ENCODE measurements at regions not wholly inside any gene's neighbourhood (a gene's known extent, or its start where the extent isn't known, plus 50 kb on each side); places are given as distances from the start of the nearest gene placed in this dataset.

DNA sequence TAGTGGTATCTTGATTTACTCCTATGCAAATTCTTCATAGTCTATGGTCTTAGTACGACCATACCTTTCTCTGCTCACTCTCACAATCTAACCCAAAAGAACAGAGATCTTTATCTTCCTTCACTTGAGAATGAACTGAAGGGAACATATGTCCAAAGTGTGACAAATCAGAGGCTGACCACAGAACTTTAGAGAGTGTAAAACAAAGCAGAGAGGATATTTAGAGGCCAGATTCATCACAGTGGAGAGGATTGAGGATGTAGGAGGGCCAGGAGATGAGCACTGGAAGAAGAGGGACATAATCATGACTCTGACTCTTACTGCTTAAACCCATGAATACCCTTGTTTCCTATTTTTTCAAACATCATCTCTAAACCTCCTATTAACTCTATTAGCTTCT lies 935.3 kb upstream of the PHF14 start:
- no peak for DNase-seq

DNA sequence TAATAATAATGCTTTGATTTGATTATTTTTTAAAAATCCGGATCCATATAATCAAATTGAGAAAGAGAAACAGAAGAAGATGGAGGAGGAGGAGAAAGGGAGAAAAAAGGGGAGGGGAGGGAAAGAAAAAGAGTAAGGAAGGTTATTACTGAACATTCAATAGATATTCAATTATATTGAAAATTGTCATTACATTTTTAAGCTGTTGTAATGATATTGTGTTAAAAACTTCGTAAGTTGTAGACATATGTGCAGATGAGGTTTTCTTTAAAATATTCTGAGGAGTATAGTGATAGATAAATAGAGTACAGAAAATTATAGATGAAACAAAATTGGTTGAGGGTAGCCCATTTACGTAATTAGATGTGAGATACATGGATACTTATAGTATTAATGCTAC lies 933.0 kb upstream of the PHF14 start:
- no peak for DNase-seq

DNA sequence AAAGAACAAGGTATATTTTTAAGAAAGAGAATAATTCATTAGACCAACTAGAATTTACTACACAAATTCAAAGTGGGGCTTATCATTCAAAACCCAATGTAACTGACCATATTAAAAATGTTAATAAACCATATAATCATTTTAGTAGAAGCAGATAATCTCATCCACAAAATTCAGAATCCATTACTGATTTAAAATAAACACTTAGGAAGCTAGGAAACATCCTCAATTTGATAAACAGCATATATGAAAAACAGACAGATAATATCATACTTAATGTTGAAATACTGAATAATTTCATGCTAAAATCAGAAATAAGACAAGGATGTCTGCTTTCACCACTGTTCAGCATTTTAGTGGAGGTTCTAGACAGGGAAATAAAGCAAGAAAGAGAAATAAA lies 902.8 kb upstream of the PHF14 start:
- no peak for DNase-seq

DNA sequence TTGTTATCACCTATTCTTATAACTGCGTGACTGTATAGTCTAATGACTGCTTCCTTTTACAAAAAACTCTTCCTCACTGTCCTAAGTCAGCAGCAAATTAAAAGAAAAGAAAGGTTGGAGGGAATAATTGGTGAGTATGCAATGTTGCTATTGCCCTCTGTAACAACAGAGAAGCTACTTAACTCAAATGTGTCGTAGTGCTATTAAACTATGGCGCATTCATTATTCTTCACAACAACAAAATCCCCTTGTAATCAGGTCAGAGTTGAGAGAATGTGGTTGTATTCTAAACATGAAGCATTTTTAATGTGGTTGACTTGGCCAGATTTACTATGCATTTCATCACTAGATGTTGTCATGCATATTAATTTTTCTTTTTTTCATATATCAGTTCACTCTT lies 897.8 kb upstream of the PHF14 start:
- DNase-seq = no peak

DNA sequence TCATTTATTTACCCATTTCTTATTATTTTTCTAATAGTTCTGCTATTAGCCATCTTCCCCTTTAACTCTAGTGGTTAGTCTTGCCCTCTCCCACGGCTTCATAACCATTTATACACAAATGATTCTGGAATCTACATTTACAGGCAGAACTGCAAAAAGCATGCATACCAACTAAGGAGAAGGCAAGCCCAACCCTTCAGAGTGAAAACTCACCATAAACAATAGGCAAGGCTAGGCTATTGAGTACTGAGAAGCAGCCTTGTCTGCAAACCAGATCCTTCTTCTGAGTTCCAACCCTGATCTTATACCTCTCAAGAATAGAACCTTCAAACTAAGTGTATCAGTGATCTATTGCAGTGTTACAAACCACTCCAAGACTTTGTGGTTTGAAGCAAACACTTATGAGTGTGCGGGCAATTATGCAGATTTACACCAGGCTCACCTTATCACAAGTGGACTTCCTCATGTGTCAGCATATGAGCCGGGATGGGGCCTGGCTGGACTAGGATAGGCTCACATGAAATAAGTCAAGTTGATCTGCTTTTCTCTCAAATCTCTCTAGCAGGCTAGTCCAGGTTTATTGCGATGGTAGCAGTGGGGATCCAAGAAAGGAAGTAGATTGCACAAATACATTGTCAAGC lies 896.9 kb upstream of the PHF14 start:
- no peak for DNase-seq

DNA sequence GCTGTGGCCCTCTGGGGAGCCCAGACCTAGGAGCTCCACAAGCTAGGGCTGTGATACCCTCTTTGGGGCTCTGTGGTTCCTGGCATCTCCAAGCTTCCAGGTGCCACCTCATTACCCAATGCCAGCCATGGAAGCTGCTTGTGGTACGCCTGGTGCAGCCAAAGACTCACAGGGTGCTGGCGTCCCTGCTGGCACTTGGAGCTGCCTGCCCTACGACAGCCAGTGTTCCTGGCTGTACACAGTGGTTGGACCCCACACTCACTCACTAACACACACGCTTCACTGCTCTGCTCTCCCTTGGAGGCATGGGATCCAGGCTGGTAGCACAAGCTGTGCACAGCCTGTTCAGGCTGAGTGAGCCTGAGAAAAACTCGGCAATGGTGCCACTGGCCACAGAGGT lies 894.1 kb upstream of the PHF14 start:
- no peak for DNase-seq

DNA sequence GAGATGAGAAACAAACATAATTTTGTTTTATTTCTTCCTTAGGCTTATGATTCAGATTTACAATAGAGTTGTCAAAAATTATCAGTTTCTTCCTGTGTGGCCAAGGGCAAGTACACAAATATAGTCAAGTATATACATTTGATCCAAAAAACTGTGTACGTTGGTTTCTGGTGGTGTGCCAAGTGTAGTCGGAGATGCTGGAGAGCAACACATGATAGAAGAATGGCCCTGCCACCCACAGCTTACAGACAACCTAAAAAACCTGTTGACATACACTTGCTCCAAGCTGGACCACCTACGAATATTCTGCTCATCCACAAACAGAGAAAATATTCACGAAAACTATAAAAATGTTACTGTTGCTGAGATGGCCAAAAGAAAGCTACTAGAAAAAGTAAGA lies 890.8 kb upstream of the PHF14 start:
- no peak for DNase-seq

DNA sequence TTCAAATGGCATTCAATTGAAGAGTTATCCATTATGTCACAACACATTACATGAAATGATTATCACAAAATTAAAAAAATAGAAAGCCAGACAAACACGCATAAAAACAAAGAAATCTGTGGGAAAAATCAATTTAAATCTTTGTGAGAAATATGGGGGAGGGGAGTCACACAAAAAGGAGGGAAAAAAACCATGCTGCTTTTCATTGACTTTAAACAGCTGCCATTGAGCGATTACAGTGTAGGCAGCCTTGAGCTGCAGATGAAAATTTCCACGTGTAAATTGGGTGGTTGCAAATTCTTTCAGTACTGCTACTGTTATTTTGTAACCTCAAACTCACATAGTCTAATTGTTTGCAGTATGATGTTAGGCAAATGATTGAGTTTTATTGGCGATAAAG lies 889.9 kb upstream of the PHF14 start:
- no peak for DNase-seq

DNA sequence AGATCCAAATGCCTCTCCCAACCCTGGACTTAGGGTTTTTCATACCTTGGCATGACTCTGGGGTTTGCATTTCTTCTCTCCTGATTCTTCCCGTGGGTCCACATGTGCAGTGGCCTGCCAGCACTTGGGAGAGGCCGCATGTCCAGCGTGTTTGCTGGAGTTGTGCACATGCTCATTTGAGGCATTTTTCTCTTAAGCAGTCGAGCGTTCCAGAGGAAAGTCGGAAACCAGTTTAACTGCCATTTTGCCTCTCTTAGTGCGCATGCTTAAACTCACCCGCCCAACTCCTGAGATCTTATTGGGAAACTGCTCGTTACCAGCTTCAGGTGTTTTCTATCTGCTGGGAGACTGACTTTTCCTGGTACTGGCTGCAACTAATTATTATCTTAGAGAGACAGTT lies 888.4 kb upstream of the PHF14 start:
- no peak for DNase-seq

DNA sequence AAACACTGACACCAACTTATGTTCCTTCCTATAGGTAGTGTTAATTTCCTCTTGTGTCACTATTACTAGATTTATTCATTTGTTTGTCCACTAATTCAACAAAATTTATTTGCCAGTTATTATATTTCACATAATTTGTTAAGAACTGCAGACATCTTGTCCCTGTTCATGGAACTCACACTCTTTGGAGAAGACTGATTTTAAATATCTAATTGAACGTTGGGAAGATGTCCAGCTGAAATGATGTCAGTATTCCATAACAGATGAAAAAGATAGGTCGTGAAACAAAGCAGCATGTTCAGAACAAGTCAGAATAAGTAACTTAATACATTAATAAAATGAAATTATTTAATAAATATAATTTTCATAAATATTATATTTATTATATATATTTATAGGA lies 873.1 kb upstream of the PHF14 start:
- DNase-seq = no peak

DNA sequence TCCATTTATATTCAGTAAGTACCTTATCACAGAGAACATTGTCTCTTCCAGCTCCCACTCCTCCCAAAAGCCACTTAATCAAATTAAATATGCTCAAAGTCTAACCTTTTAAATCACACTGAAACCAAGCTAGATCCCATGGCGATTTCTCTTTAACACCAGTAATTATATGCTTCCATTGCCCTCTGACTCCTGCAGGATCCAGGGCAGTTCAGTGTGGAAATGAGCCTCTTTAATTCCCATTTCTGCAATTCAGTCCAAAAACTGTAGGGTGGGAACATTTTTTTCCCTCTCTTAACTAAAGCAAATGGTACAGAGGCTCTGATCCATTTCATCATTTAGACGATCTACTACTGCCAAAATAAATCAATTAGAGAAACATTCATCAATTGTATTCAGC lies 872.3 kb upstream of the PHF14 start:
- DNase-seq = no peak

DNA sequence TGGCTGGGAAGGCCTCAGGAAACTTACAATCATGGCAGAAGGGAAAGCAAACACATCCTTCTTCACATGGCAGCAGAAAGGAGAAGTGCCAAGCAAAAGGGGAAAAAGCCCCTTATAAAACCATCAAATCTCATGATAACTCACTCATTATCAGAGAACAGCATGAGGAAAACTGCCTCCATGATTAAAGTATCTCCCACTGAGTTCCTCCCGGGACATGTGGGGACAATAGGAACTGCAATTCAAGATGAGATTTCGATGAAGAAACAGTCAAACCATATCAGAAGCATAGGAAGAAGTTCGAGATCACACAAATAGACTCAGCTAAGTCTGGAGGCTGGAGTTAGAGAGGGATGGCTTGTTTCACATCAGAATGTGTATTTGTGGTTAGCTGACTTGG lies 869.4 kb upstream of the PHF14 start:
- DNase-seq = no peak

DNA sequence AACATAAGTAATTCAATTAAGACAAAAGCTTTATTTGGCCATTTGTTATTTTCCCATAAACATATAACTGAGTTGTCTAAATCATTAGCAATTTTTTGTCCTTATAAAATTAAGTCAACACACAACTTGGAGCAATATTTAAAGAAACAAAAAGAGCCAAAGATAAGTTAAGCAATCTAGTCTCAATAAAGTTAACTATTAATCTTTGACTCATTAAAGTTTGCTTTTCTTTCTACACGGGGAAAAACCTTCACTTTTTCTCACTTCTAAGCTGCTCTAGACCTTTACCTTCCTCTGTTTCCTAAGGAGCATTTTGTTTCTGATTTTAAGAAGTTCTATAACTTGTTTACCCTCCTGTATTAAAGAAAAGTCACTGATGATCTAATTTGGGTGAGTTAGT lies 867.1 kb upstream of the PHF14 start:
- no peak for DNase-seq

DNA sequence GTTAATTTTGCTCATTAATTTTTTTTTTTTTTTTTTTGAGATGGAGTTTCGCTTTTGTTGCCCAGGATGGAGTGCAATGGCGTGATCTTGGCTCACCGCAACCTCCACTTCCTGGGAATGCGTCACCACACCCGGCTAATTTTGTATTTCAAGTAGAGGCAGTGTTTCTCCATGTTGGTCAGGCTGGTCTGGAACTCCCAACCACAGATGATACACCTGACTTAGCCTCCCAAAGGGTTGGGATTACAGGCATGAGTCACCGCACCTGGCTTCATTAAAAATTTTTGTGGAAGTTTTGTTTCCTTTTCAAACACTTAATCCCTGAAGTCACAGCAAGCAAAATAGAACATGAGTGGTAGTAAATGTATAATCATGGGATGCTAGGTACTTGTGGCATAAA lies 857.2 kb upstream of the PHF14 start:
- no peak for DNase-seq

DNA sequence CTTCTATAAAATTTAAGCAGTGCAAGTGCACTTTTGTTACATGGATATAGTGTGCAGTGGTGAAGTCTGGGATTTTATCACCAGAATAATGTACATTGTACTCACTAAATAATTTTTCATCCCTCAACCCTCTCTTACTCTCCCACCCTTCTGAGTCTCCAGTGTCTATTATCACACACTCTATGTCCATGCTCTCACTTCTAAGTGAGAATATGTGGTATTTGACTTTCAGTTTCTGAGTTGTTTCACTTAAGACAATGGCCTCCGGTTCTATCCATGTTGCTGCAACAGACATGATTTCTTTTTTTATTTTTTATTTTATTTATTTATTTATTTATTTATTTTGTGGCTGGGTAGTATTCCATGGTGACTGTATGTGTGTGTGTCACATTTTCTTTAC lies 855.9 kb upstream of the PHF14 start:
- DNase-seq = no peak

DNA sequence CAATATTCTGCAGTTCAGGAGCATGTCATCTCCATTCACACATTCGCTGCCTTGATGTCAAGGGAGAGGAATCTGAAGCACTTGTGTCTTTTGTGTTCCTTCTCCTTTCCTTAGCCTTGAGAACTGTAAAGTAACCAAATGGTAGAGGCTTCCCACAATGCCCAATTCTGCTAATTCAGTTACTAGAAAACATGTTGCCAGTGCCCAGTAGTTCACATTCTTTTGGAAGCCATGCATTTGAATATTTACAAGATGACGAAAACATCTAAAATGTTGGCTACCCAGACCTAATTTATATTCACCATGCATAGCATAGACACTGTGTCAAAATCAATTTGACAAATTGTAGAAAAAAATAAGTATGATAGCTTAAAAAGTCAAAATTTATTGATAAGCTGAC lies 852.7 kb upstream of the PHF14 start:
- DNase-seq = no peak

DNA sequence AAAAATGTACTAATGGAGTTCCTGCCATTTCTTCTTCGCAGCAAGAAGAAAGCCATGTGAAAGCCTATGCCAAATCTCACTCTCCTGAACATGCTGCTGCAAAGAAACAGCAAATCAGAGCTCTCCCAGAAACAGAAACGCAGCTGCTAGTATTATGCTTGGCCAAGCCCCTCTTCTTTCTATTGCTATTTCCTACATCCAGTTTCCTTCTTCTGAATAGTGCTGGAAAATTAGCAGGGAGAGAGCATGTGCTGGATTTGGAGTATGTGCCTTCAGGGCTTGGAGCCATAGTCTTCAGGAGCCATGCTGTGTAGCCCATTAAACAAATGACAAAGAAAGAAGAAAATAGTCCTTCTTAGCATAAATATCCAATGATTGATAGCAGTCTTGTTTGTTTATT lies 852.0 kb upstream of the PHF14 start:
- DNase-seq = peak; percentile 53

DNA sequence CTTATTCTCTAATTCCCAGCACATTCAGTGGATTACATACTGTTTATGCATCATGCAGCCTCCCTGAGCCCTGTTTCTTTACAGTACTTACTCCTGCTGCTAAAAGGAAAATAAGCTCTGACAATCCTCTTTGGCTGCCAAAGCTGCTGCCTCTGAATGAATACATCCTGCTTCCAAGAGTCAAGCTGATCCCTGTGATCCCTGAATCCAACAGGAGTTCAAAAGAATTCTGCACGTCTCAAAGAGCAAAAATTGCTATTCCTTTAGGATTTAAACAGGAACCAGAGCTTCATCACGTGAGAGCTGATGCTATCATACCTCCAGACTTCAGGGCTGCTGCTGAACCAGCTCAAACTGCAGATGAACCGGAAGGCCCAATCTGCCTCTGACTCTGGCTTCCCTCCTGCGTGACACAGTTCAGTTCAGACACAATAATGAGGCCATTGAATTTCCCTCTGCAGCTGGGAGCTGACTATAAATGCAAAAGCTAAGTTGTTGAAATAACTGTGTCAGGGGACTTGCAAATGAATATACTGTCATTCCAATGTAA lies 851.0 kb upstream of the PHF14 start:
- peak; percentile 56 for DNase-seq

DNA sequence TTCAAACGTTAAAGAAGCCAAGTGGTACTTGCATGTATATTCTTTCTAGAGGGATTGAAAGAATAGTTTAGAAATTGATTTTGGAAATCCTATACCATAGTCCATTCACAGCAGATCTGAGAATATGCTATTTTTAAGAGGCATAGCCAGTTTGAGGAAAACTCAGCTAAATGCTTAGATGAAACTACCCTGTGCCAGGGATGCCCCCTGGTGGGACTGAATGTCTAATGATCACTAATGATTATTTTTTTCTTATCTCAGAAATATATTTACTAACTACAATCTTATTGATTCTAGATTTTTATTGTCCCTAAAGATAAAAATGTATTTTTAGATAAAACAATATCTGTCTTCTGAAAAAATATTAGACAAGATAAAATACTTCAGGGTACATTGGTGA lies 844.9 kb upstream of the PHF14 start:
- DNase-seq = peak; percentile 18

DNA sequence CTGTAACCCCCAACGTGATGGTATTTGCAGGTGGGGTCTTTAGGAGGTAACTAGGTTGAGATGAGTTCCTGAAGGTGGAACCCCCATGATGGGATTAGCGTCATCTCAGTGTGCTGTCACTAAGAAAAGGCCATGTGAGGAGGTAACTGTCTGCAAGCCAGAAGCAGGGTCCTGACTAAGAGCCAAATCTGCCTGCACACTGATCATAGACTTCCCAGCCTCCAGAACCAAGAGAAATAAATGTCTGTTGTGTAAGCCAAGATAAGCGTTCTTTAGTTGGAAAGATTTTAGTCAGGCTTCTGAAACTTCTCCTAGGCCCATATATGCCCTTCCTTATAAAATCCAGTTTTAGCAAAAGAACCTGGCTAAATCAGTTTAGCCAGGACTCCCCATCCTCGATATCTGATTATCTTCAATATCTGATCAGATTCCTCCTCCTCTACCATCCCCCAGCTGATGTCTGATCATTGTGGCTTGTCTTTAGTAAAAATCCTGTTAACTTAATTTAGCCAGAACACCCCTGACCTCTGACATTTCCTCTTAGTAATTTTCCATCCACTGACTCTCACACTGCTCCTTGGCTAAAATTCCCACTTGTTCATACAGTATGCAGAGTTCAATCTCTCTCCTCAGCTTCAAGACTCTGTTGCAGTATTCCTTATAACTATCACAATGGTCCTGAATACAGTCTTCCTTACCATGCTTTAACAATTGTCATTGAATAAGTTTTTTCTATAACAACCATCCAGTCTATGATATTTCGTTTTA lies 835.4 kb upstream of the PHF14 start:
- DNase-seq = no peak

DNA sequence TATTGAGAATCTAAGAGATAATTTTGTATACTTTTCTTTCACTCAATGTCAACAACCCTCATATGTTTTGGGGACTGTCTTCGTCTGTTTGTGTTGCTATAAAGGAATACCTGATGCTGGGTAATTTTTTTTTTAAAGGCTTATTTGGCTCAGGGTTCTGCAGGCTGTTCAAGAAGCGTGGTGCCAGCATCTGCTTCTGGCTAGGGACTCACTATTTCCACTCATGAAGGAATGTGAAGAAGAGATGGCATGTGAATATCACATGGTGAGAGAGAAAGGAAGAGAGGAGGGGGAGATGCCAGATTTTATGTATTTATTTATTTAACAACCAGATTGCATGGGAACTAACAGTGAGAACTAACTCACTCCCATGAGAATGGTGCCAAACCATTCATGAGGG lies 827.4 kb upstream of the PHF14 start:
- no peak for DNase-seq

DNA sequence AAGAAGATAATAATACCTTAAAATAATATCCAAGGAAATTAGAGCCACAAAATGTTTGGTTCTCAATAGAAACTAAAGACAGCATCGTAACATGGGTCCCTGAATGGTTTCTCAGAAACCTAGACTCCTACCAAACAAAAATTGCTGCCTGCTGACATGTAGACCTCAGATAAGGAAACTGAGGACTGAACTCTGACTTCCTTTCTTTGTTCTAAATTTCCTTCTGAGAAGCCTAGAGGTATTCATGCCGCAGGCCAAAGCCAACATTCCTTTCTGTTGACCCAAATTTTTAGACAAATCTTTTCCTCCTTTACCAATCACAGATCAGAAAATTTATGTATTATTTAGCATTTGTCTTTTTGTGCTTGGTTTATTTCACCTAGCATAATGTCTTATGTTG lies 816.7 kb upstream of the PHF14 start:
- DNase-seq = no peak

DNA sequence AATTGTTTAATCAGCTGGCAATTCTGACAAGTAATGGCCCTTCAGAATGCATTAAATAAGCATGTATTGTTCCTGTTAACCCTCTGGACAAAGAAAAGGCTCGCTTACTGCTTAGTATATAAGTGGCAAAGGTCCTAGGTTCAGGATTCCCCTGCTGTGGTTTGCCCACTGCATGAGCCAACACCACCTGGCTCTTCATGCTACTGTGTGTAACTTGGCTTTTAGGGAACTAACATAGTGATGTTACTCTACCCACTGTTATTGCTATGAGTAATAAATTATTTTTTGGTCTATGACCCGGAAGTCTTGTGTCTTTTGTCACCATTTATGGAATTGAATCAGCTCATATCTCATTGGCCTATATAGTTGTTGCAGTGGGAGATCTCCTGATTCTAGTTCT lies 791.7 kb upstream of the PHF14 start:
- DNase-seq = peak; percentile 79

DNA sequence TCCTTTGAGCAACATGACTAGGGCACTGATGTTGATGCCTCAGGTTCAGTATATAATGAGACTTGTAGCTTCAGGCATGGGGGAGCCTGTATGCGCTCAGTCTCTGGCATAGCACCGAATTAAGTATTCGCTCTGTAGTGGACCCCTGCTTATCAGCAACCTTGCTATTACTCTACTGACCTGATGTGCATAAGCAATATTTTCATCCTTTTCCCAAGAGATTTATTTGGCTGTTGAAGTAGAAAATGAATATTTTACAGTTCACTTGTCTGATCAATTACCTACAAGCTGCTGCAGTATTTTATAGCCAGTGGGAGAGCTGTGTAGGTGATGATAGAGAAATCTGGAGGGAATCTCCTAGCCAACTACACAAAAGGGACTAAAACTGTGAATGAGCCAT lies 781.6 kb upstream of the PHF14 start:
- DNase-seq = no peak

DNA sequence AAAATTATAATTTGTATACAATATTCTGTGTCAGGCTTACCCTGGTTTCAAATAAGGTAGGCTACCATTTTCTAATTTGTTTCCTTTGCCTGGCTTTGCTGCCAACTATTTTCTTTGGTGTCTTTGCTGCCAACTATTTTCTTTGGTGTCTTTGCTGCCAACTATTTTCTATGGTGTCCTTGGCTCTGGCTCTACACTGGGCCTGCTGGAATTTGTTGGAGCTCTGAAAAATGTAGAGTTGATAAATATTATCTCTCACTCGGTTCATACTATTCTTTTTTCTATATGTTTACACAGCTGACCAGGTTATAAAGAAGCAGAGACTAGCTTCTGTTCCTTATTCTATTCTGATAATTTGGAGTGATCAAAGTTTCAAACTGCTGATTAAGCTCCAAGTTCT lies 768.0 kb upstream of the PHF14 start:
- DNase-seq = no peak
